BLaER1 treated with 17β-estradiol and CSF1 and Interleukin-3, amounts not matched to agents 10 nM and 100 nM (cell line): ENCODE measurements at regions not wholly inside any gene's neighbourhood (a gene's known extent, or its start where the extent isn't known, plus 50 kb on each side); places are given as distances from the start of the nearest gene placed in this dataset.
"Not testable (repeated sequence)": the region's sequence is repeated elsewhere in the genome, so short reads cannot be mapped to it uniquely, and the experiment has no call there.

ENCODE experiments used
- H3K27ac ChIP-seq, 11 experiments: shearing (Covaris generic); formaldehyde crosslinking; 2 replicates each; pipeline ENCODE4 v1.8.1; 2022
- H3K27me3 ChIP-seq, 11 experiments: shearing (Covaris generic); formaldehyde crosslinking; 2 replicates each; pipeline ENCODE4 v1.8.1; 2022
- H3K36me3 ChIP-seq, 11 experiments: shearing (Covaris generic); formaldehyde crosslinking; 2 replicates each; pipeline ENCODE4 v1.8.1; 2022
- H3K4me1 ChIP-seq, 10 experiments: shearing (Covaris generic); formaldehyde crosslinking; 2 replicates each; pipeline ENCODE4 v1.8.1; 2022
- H3K4me2 ChIP-seq, 11 experiments: shearing (Covaris generic); formaldehyde crosslinking; 2 replicates each; pipeline ENCODE4 v1.8.1; 2022
- H3K4me3 ChIP-seq, 10 experiments: shearing (Covaris generic); formaldehyde crosslinking; 2 replicates each; pipeline ENCODE4 v1.8.1; 2022
- H3K9ac ChIP-seq, 11 experiments: shearing (Covaris generic); formaldehyde crosslinking; 2 replicates each; pipeline ENCODE4 v1.8.1; 2022
- H3K9me3 ChIP-seq, 11 experiments: shearing (Covaris generic); formaldehyde crosslinking; replicated peaks in 1 of 11; 2 replicates each; pipeline ENCODE4 v1.8.1; 2022
- H4K20me1 ChIP-seq, 11 experiments: shearing (Covaris generic); formaldehyde crosslinking; 2 replicates each; pipeline ENCODE4 v1.8.1; 2022
- Cebpa-rat ChIP-seq, 11 experiments: shearing (Covaris generic); IDR thresholded peaks; 2 replicates each; pipeline ENCODE4 v1.8.1; 2022

DNA sequence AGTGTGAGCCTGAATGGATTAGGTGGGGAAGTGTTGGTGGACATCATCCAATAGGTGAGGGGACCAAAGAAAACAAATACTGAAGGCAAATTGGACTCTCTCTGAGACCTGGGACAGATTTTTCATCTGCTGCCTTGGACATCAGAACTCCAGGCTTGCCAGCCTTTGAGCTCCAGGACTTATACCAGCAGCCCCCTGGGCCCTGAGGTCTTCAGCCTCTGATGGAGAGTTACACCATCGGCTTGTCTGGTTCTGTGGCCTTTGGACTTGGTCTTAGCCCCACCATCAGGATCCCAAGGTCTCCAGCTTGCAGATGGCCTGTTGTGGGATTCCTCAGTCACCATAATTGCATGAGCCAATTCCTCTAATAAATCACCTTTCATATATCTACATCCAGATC is 80.8 kb upstream of the SLC8A3 start:
- no peaks in the 10 kb centered on the region for H3K9me3 ChIP-seq
- H3K27ac ChIP-seq = no peak overlapping the region
- H3K27me3 ChIP-seq = no peaks in the 10 kb centered on the region
- H3K36me3 ChIP-seq = no peaks in the 10 kb centered on the region
- no peak overlapping the region for H3K4me2 ChIP-seq
- no peak for TF ChIP-seq Cebpa-rat (IDR thresholded peaks at IDR 0.05)
- no peak overlapping the region for H3K9ac ChIP-seq
- H3K4me1 ChIP-seq = no peaks in the 10 kb centered on the region
- no peak overlapping the region for H3K4me3 ChIP-seq
- H4K20me1 ChIP-seq = no peaks in the 10 kb centered on the region

DNA sequence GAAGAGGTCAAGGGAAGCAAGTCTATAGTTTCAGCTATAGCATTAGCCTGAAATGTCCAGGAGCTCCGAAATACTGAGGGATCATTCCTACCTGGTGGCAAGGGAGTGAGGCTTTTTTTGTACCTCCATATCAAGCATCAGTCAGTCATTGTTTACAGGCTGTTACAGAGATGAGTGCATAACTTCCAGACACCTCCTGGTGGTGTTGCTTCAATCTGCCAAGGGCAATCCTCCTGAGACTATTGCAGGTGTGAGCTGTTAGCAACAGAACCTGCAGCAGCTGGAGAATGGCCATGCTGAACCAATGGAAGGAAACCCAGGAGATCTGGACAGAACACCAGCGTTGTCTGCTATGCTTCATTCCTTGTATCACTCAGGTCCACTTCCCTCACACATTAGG is 80.0 kb upstream of the SLC8A3 start:
- Histone ChIP-seq H3K4me3 (no peak overlapping the region), H3K4me1 (no peaks in the 10 kb centered on the region), H3K27me3 (no peaks in the 10 kb centered on the region), H3K36me3 (no peaks in the 10 kb centered on the region), H4K20me1 (no peaks in the 10 kb centered on the region), H3K4me2 (no peak overlapping the region), H3K27ac (no peak overlapping the region), H3K9ac (no peak overlapping the region), H3K9me3 (no peaks in the 10 kb centered on the region)
- TF ChIP-seq Cebpa-rat (IDR thresholded peaks at IDR 0.05) = no peak

DNA sequence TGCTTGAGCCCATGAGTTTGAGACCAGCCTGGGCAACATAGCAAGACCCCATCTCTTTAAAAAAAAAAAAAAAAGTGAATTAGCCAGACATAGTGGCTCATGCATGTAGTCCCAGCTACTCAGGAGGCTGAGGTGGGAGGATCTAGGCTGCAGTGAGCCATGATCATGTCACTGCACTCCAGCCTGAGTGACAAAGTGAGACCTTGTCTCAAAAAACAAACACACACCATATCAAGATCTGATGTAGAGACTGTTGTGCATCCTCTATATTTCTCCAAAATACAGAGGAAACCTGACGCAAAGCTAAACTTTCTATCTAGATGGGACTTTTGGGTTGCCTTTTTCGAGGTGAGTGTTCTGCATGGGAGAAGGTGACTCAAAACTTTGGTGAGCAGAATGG is 77.4 kb upstream of the SLC8A3 start:
- no peaks in the 10 kb centered on the region for H3K27me3 ChIP-seq
- H3K27ac ChIP-seq = no peak overlapping the region
- H3K4me2 ChIP-seq = no peak overlapping the region
- 0 out of 22 replicates have a peak, but pooled peaks cover 0 to 8% (median 0%) of the 10 kb centered on the region in 11 experiments for H3K9me3 ChIP-seq
- no peaks in the 10 kb centered on the region for H4K20me1 ChIP-seq
- H3K9ac ChIP-seq = no peak overlapping the region
- no peak overlapping the region for H3K4me3 ChIP-seq
- H3K4me1 ChIP-seq = no peaks in the 10 kb centered on the region
- TF ChIP-seq Cebpa-rat (IDR thresholded peaks at IDR 0.05) = no peak
- H3K36me3 ChIP-seq = no peaks in the 10 kb centered on the region

DNA sequence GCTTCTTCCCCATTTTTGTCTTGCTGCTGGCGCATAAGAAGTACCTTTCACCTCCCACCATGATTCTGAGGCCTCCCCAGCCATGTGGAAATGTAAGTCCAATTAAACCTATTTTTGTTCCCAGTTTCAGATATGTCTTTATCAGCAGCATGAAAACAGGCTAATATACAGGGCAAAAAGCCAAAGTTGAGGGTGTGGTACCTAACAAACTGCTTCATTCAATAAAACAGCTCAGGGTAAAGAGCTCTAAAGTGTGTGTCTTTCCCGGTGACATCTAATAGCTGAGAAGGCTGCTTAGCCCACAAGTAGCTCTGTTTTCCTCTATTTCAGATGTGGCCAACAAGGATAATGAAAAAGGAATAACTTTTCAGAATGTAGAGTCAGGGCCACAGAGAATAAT is 76.7 kb upstream of the SLC8A3 start:
- H3K4me2 ChIP-seq = no peak overlapping the region
- no peaks in the 10 kb centered on the region for H3K36me3 ChIP-seq
- no peak overlapping the region for H3K9ac ChIP-seq
- H4K20me1 ChIP-seq = no peaks in the 10 kb centered on the region
- no peak for TF ChIP-seq Cebpa-rat (IDR thresholded peaks at IDR 0.05)
- H3K4me1 ChIP-seq = no peaks in the 10 kb centered on the region
- no peak overlapping the region for H3K4me3 ChIP-seq
- no peak overlapping the region for H3K27ac ChIP-seq
- H3K9me3 ChIP-seq = 0 out of 22 replicates have a peak, but pooled peaks cover 0 to 8% (median 0%) of the 10 kb centered on the region in 11 experiments
- no peaks in the 10 kb centered on the region for H3K27me3 ChIP-seq

DNA sequence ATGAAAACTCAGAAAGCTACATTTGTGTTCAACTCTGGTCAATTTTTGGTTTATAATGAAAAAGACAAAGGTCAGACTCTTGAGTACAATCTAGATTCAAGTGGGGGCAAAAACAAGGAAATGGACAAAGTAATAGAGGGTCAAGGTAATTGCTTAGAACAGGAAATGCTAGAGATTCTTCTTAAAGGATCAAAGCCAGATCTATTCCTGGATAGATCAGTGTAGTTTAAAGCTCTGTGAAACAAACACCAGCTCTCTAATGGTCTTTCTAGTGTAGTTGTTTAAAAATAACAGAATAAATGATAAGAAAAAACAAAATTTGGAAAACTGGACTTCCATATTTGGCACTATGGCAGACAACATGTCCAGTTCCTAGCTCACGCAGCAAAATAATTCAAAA is 70.7 kb upstream of the SLC8A3 start:
- Histone ChIP-seq H3K4me3 (no peak overlapping the region), H3K9me3 (peaks cover 5 to 17% (median 9%) of the 10 kb centered on the region in 11 experiments; a peak in 19 of 22 replicates), H3K4me1 (0 out of 20 replicates have a peak, but pooled peaks cover 0 to 2% (median 0%) of the 10 kb centered on the region in 10 experiments), H4K20me1 (no peaks in the 10 kb centered on the region), H3K27ac (no peak overlapping the region), H3K27me3 (peaks cover 9 to 14% (median 13%) of the 10 kb centered on the region in 11 experiments; a peak in 20 of 22 replicates), H3K9ac (no peak overlapping the region), H3K36me3 (no peaks in the 10 kb centered on the region), H3K4me2 (no peak overlapping the region)
- no peak for TF ChIP-seq Cebpa-rat (IDR thresholded peaks at IDR 0.05)

DNA sequence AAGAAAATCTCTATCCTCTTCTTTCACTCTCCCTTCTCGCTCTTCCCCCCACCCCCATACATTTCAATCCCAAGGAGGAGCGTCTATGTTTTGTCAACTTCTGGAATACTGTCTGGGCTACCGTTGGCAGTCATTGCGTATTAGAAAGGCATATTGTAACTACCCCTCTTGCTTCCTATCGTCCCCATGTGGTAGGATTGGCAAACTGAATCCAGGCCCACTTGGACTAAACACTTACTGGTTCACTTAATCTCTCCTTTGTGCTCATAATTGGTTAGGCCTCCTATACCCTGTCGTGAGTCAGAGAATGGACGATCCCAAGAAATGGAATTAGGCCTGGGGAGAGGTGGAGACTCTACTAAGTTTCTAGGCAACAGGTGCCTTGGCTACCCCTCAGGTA is 68.8 kb upstream of the SLC8A3 start:
- Histone ChIP-seq H3K4me2 (no peak overlapping the region), H3K27ac (no peak overlapping the region), H3K36me3 (no peaks in the 10 kb centered on the region), H4K20me1 (no peaks in the 10 kb centered on the region), H3K9me3 (peaks cover 5 to 11% (median 9%) of the 10 kb centered on the region in 11 experiments; a peak in 19 of 22 replicates), H3K27me3 (peaks cover 9 to 17% (median 15%) of the 10 kb centered on the region in 11 experiments; a peak in 20 of 22 replicates), H3K4me1 (0 out of 20 replicates have a peak, but pooled peaks cover 0 to 3% (median 0%) of the 10 kb centered on the region in 10 experiments), H3K9ac (no peak overlapping the region), H3K4me3 (no peak overlapping the region)
- no peak for TF ChIP-seq Cebpa-rat (IDR thresholded peaks at IDR 0.05)

DNA sequence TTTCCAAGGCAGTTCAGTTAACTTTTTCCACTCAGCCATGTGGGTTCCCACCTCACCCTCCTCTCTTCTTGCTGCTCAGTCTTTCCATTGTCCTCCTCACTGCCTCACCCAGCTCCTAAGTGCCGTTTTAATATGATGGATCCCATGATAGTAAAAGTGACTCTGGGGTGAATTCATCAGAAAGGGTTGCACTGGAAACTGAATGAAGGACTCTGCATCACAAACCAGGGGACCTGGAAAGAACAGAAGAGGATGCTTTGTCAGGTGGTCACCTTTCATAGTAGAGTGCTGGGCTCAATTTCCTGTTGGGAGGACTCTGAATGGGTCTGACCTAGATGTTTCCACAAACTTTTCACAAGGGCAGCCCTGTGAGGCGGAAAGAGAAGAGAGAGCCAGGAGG is 67.8 kb upstream of the SLC8A3 start:
- Histone ChIP-seq H3K27me3 (peaks cover 9 to 17% (median 15%) of the 10 kb centered on the region in 11 experiments; a peak in 20 of 22 replicates), H3K4me1 (0 out of 20 replicates have a peak, but pooled peaks cover 0 to 3% (median 0%) of the 10 kb centered on the region in 10 experiments), H3K4me2 (0 out of 22 replicates have a peak overlapping the region, but pooled peaks of 1 of the 11 experiments have one; percentile 11), H3K9ac (no peak overlapping the region), H3K4me3 (no peak overlapping the region), H4K20me1 (no peaks in the 10 kb centered on the region), H3K27ac (no peak overlapping the region), H3K9me3 (peaks cover 5 to 10% (median 9%) of the 10 kb centered on the region in 11 experiments; a peak in 19 of 22 replicates), H3K36me3 (no peaks in the 10 kb centered on the region)
- no peak for TF ChIP-seq Cebpa-rat (IDR thresholded peaks at IDR 0.05)

DNA sequence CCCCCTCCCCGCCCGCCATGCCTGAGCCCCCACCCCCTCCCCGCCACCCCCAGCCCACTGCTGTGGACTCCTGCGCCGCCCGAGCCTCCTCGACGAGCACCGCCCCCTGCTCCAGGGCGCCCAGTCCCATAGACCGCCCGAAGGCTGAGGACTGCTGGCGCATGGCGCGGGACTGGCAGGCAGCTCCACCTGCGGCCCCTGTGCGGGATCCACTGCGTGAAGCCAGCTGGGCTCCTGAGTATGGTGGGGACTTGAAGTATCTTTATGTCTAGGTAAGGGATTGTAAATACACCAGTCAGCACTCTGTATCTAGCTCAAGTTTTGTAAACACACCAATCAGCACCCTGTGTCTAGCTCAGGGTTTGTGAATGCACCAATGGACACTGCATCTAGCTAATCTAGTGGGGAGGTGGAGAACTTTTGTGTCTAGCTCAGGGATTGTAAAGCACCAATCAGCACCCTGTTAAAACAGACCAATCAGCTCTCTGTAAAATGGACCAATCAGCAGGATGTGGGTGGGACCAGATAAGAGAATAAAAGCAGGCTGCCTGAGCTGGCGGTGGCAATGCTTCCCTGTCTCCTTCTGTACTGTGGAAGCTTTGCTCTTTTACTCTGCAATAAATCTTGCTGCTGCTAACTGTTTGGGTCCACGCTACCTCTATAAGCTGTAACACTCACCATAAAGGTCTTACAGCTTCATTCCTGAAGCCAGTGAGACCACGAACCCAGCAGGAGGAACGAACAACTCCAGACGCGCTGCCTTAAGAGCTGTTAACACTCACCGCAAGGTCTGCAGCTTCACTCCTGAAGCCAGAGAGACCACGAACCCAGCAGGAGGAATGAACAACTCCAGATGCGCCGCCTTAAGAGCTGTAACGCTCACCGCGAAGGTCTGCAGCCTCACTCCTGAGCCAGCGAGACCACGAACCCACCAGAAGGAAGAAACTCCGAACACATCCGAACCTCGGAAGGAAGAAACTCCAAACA is 66.6 kb upstream of the SLC8A3 start:
- H3K4me3 ChIP-seq = peak overlapping the region; percentile 30 to 60 (median 49); a peak in 15 of 20 replicates
- not testable (repeated sequence) for H3K36me3 ChIP-seq, H3K4me1 ChIP-seq, H4K20me1 ChIP-seq, H3K27ac ChIP-seq, H3K9me3 ChIP-seq
- peak overlapping the region in 9 of 11 experiments; percentile 25 to 72 (median 58); a peak in 11 of 22 replicates for H3K4me2 ChIP-seq
- peak overlapping the region in 1 of 11 experiments; percentile 50; a peak in 2 of 22 replicates for H3K9ac ChIP-seq
- H3K27me3 ChIP-seq = peaks cover 9 to 17% (median 15%) of the 10 kb centered on the region in 11 experiments; a peak in 20 of 22 replicates

DNA sequence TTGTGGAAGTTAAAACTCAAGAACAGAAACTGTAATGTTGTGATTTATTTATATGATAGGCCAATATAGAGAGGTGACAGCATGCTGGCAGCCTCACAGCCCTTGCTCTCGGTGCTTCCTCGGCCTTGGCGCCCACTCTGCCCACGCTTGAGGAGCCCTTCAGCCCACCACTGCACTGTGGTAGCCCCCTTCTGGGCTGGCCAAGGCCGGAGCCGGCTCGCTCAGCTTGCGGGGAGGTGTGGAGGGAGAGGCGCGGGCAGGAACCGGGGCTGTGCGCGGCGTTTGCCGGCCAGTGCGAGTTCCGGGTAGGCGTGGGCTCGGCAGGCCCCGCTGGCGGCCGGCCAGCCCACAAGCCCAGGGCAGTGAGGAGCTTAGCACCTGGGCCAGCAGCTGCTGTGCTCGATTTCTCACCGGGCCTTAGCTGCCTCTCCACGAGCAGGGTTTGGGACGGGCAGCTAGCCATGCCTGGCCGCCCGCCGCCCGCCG is 65.8 kb upstream of the SLC8A3 start:
- peaks cover 0 to 8% (median 0%) of the 10 kb centered on the region in 10 experiments; a peak in 1 of 20 replicates for H3K4me1 ChIP-seq
- H3K4me2 ChIP-seq = peak overlapping the region; percentile 60 to 94 (median 83)
- peaks cover 5 to 10% (median 9%) of the 10 kb centered on the region in 11 experiments; a peak in 19 of 22 replicates for H3K9me3 ChIP-seq
- H3K4me3 ChIP-seq = peak overlapping the region; percentile 46 to 71 (median 60)
- no peaks in the 10 kb centered on the region for H4K20me1 ChIP-seq
- H3K9ac ChIP-seq = peak overlapping the region; percentile 21 to 72 (median 62); a peak in 17 of 22 replicates
- H3K27ac ChIP-seq = peak overlapping the region in 4 of 11 experiments; percentile 16 to 46 (median 26); a peak in 5 of 22 replicates
- peaks cover 9 to 17% (median 15%) of the 10 kb centered on the region in 11 experiments; a peak in 20 of 22 replicates for H3K27me3 ChIP-seq
- TF ChIP-seq Cebpa-rat (IDR thresholded peaks at IDR 0.05) = no peak
- H3K36me3 ChIP-seq = no peaks in the 10 kb centered on the region

DNA sequence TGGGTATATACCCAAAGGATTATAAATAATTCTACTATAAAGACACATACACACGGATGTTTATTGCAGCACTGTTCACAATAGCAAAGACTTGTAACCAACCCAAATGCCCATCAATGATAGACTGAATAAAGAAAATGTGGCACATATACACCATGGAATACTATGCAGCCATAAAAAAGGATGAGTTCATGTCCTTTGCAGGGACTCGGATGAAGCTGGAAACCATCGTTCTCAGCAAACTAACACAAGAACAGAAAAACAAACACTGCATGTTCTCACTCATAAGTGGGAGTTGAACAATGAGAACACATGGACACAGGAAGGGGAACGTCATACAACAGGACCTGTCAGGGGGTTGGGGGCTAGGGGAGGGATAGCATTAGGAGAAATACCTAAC is 64.8 kb upstream of the SLC8A3 start:
- not testable (repeated sequence) for H3K27ac ChIP-seq, H3K4me1 ChIP-seq, H3K9ac ChIP-seq, H4K20me1 ChIP-seq, H3K36me3 ChIP-seq, H3K4me3 ChIP-seq, H3K9me3 ChIP-seq, H3K4me2 ChIP-seq
- peaks cover 9 to 17% (median 15%) of the 10 kb centered on the region in 11 experiments; a peak in 20 of 22 replicates for H3K27me3 ChIP-seq
